ENCODE measurements at regions not wholly inside any gene's neighbourhood (a gene's known extent, or its start where the extent isn't known, plus 50 kb on each side); places are given as distances from the start of the nearest gene placed in this dataset.

DNA sequence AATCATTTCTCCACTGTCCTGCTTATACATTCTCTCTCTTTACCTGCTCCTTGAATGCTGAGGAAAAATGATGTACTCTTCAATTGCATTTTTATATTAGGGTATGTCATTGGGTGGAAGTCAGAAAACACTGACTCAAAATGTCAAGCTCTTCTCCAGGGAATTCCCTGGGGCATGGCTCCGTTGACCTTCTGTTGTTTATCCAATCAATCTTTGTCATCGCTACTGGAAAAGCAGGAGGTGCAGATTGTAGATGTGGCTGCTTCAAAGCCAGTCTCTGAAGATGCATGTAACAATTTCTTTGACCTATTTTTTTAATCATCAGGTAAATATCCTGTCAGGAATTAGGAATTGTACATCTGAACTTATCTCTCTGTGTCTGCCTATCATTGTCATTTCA, 63.9 kb upstream of the TENT5A start:
- no peak for TF ChIP-seq MAX (CRISPR knock-in tag; IDR thresholded peaks at IDR 0.05)
- no peak for TF ChIP-seq MLX (CRISPR knock-in tag; IDR thresholded peaks at IDR 0.05)
- TF ChIP-seq, protein P1, sequence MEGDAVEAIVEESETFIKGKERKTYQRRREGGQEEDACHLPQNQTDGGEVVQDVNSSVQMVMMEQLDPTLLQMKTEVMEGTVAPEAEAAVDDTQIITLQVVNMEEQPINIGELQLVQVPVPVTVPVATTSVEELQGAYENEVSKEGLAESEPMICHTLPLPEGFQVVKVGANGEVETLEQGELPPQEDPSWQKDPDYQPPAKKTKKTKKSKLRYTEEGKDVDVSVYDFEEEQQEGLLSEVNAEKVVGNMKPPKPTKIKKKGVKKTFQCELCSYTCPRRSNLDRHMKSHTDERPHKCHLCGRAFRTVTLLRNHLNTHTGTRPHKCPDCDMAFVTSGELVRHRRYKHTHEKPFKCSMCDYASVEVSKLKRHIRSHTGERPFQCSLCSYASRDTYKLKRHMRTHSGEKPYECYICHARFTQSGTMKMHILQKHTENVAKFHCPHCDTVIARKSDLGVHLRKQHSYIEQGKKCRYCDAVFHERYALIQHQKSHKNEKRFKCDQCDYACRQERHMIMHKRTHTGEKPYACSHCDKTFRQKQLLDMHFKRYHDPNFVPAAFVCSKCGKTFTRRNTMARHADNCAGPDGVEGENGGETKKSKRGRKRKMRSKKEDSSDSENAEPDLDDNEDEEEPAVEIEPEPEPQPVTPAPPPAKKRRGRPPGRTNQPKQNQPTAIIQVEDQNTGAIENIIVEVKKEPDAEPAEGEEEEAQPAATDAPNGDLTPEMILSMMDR (IDR thresholded peaks at IDR 0.05) = no peak
- TF ChIP-seq FOXJ3 (CRISPR knock-in tag; IDR thresholded peaks at IDR 0.05; ENCODE audit: borderline replicate concordance) = no peak
- TF ChIP-seq IRF1 (CRISPR knock-in tag; IDR thresholded peaks at IDR 0.05) = no peak
- TF ChIP-seq CREB1 (CRISPR knock-in tag; IDR thresholded peaks at IDR 0.05) = no peak
- TF ChIP-seq CBFB (CRISPR knock-in tag; IDR thresholded peaks at IDR 0.05; ENCODE audit: low read depth) = no peak

All from WTC11 (cell line).